ENCODE measurements at regions not wholly inside any gene's neighbourhood (a gene's known extent, or its start where the extent isn't known, plus 50 kb on each side); places are given as distances from the start of the nearest gene placed in this dataset.

GRCh38 chr15:31447931-31448634, 121.4 kb downstream of the KLF13 start:
- no peak for TF ChIP-seq CTCF (IDR thresholded peaks at IDR 0.05; ENCODE audit: extremely low read depth, missing control alignments)
- no peak for DNase-seq (ENCODE audit: low spot score)

- no peak for TF ChIP-seq CTCF (IDR thresholded peaks at IDR 0.05; ENCODE audit: extremely low read depth, missing control alignments)
- no peak for DNase-seq (ENCODE audit: low spot score)
Measured at GRCh38 chr15:31448635-31448979, 122.0 kb downstream of the KLF13 start.

GRCh38 chr15:31452595-31453557, 126.2 kb downstream of the KLF13 start:
- no peak for DNase-seq (ENCODE audit: low spot score)

GRCh38 chr15:31453558-31454318, 127.1 kb downstream of the KLF13 start:
- DNase-seq (ENCODE audit: low spot score) = no peak
- TF ChIP-seq CTCF (IDR thresholded peaks at IDR 0.05; ENCODE audit: extremely low read depth, missing control alignments) = no peak

More at GRCh38 chr15:31452595-31453557, 126.2 kb downstream of the KLF13 start:
- no peak for TF ChIP-seq CTCF (IDR thresholded peaks at IDR 0.05; ENCODE audit: extremely low read depth, missing control alignments)

GRCh38 chr15:31455499-31455898, 128.9 kb downstream of the KLF13 start:
- no peak for TF ChIP-seq CTCF (IDR thresholded peaks at IDR 0.05; ENCODE audit: extremely low read depth, missing control alignments)
- no peak for DNase-seq (ENCODE audit: low spot score)

- TF ChIP-seq CTCF (IDR thresholded peaks at IDR 0.05; ENCODE audit: extremely low read depth, missing control alignments) = no peak
Measured at GRCh38 chr15:31456354-31457060, 129.9 kb downstream of the KLF13 start.

More at GRCh38 chr15:31456354-31457060, 129.9 kb downstream of the KLF13 start:
- DNase-seq (ENCODE audit: low spot score) = no peak

Data from GM20000 (cell line).